SK-N-SH treated with all-trans-retinoic acid at 6 μM for 48 hours (cell line): ENCODE measurements at regions not wholly inside any gene's neighbourhood (a gene's known extent, or its start where the extent isn't known, plus 50 kb on each side); places are given as distances from the start of the nearest gene placed in this dataset.

Experiments
- ATAC-seq: fragments of 200-7000 bp; cut with Tn5 transposase; 3 replicates; pipeline ENCODE4 v1.9.1; 2020; ENCODE audit warnings: mild to moderate bottlenecking, moderate library complexity
- ARNTL ChIP-seq: fragments of 450-650 bp; formaldehyde crosslinking; IDR thresholded peaks from 2 replicates; pipeline ENCODE4 v1.5.0; 2020; ENCODE audit warnings: low read depth, mild to moderate bottlenecking, moderate library complexity, borderline replicate concordance
- CSDC2 ChIP-seq: fragments of 250-450 bp; sonication (Bioruptor Pico); IDR thresholded peaks from 2 replicates; pipeline ENCODE4 v1.5.0; 2020; ENCODE audit warnings: mild to moderate bottlenecking, moderate library complexity
- ESRRG ChIP-seq: fragments of 250-450 bp; sonication (Bioruptor Pico); IDR thresholded peaks from 2 replicates; pipeline ENCODE4 v1.6.1; 2021; ENCODE audit warnings: mild to moderate bottlenecking
- GLIS3 ChIP-seq: fragments of 250-450 bp; sonication (Bioruptor Pico); IDR thresholded peaks from 2 replicates; pipeline ENCODE4 v1.5.0; 2020; ENCODE audit warnings: mild to moderate bottlenecking, moderate library complexity
- OSR1 ChIP-seq: fragments of 250-450 bp; sonication (Bioruptor Pico); IDR thresholded peaks from 2 replicates; pipeline ENCODE4 v1.8.0; 2022; ENCODE audit warnings: moderate library complexity, mild to moderate bottlenecking, inconsistent platforms
- PPARA ChIP-seq: fragments of 250-450 bp; sonication (Bioruptor Pico); IDR thresholded peaks from 2 replicates; pipeline ENCODE4 v1.5.0; 2020; ENCODE audit warnings: mild to moderate bottlenecking, borderline replicate concordance
- RARB ChIP-seq: fragments of 250-450 bp; sonication (Bioruptor Pico); IDR thresholded peaks from 2 replicates; pipeline ENCODE4 v1.8.0; 2021; ENCODE audit warnings: mild to moderate bottlenecking, moderate library complexity
- SNAI2 ChIP-seq: fragments of 250-450 bp; sonication (Bioruptor Pico); IDR thresholded peaks from 2 replicates; pipeline ENCODE4 v1.5.0; 2020; ENCODE audit warnings: mild to moderate bottlenecking, moderate library complexity
- TCF4 ChIP-seq: fragments of 250-450 bp; sonication (Bioruptor Pico); IDR thresholded peaks from 2 replicates; pipeline ENCODE4 v1.8.0; 2021; ENCODE audit warnings: mild to moderate bottlenecking, moderate library complexity, borderline replicate concordance
- TOX ChIP-seq: fragments of 250-450 bp; sonication (Bioruptor Pico); IDR thresholded peaks from 2 replicates; pipeline ENCODE4 v1.8.0; 2021; ENCODE audit warnings: mild to moderate bottlenecking, moderate library complexity, borderline replicate concordance
- ZFP3 ChIP-seq: fragments of 250-450 bp; sonication (Bioruptor Pico); IDR thresholded peaks from 2 replicates; pipeline ENCODE4 v1.5.0; 2020; ENCODE audit warnings: mild to moderate bottlenecking, moderate library complexity
- ZFP30 ChIP-seq: fragments of 450-650 bp; formaldehyde crosslinking; IDR thresholded peaks from 2 replicates; pipeline ENCODE4 v1.5.0; 2022; ENCODE audit warnings: mild to moderate bottlenecking, moderate library complexity
- ZNF565 ChIP-seq: fragments of 450-650 bp; formaldehyde crosslinking; conservative IDR thresholded peaks from 2 replicates; pipeline ENCODE4 v1.5.0; 2020; ENCODE audit warnings: low read depth, mild to moderate bottlenecking, moderate library complexity
- ZNF70 ChIP-seq: fragments of 450-650 bp; formaldehyde crosslinking; IDR thresholded peaks from 2 replicates; pipeline ENCODE4 v1.5.0; 2020; ENCODE audit warnings: mild to moderate bottlenecking, moderate library complexity
- ZNF8 ChIP-seq: fragments of 450-650 bp; formaldehyde crosslinking; IDR thresholded peaks from 2 replicates; pipeline ENCODE4 v1.5.0; 2020; ENCODE audit warnings: mild to moderate bottlenecking, moderate library complexity
- TF ChIP-seq, protein P1 (sequence below): fragments of 250-450 bp; sonication (Bioruptor Pico); IDR thresholded peaks from 2 replicates; pipeline ENCODE4 v1.5.0; 2020; ENCODE audit warnings: mild to moderate bottlenecking, moderate library complexity
- TF ChIP-seq, protein P2 (sequence below): fragments of 250-450 bp; sonication (Bioruptor Pico); IDR thresholded peaks from 2 replicates; pipeline ENCODE4 v1.5.1; 2021; ENCODE audit warnings: mild to moderate bottlenecking, moderate library complexity
- TF ChIP-seq, protein P3 (sequence below): fragments of 250-450 bp; sonication (Bioruptor Pico); IDR thresholded peaks from 2 replicates; pipeline ENCODE4 v1.8.0; 2020; ENCODE audit warnings: mild to moderate bottlenecking, moderate library complexity, borderline replicate concordance
- TF ChIP-seq, protein P4 (sequence below): fragments of 250-450 bp; sonication (Bioruptor Pico); IDR thresholded peaks from 2 replicates; pipeline ENCODE4 v1.8.0; 2021; ENCODE audit warnings: low read depth, mild to moderate bottlenecking, moderate library complexity, borderline replicate concordance

DNA sequence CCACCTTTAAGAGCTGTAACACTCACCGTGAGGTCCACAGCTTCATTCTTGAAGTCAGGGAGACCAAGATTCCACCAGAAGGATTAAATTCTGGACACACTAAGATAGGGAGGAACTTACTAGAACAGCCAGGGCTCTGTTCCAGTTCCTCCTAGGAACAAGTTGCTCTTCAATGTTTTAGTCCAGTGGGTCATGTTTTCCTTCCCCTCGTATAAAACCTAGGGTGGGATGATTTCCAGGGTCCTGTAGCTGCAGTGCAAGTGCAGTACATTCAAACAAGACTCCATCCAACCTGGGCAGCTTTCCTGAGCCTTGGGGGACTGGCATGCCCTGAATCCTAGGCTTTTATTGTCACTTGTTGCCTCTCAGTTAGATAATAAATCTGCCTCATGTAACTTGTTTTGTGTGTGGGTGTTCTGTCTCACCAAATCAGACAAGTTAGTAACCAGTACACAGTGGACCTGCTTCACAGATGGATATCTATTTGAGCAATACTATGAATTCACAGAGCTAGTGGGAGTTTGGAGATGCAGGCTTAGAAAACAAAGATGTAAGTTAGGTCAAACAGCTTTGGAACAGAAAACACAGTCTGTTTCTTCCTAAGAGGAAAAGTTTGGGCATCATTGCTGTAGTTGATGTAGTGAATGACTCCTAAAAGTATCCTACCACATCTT is 405.6 kb downstream of the GABRG2 start:
- ATAC-seq, result no peak
- TF ChIP-seq CSDC2 (no peak), GLIS3 (CRISPR knock-in tag) (no peak), ESRRG (CRISPR knock-in tag) (no peak), OSR1 (CRISPR knock-in tag) (no peak), ARNTL (no peak), ZFP3 (CRISPR knock-in tag) (no peak), TCF4 (CRISPR knock-in tag) (no peak), ZNF565 (CRISPR knock-in tag) (no peak), ZNF70 (CRISPR knock-in tag) (no peak)
- TF ChIP-seq, protein P1, sequence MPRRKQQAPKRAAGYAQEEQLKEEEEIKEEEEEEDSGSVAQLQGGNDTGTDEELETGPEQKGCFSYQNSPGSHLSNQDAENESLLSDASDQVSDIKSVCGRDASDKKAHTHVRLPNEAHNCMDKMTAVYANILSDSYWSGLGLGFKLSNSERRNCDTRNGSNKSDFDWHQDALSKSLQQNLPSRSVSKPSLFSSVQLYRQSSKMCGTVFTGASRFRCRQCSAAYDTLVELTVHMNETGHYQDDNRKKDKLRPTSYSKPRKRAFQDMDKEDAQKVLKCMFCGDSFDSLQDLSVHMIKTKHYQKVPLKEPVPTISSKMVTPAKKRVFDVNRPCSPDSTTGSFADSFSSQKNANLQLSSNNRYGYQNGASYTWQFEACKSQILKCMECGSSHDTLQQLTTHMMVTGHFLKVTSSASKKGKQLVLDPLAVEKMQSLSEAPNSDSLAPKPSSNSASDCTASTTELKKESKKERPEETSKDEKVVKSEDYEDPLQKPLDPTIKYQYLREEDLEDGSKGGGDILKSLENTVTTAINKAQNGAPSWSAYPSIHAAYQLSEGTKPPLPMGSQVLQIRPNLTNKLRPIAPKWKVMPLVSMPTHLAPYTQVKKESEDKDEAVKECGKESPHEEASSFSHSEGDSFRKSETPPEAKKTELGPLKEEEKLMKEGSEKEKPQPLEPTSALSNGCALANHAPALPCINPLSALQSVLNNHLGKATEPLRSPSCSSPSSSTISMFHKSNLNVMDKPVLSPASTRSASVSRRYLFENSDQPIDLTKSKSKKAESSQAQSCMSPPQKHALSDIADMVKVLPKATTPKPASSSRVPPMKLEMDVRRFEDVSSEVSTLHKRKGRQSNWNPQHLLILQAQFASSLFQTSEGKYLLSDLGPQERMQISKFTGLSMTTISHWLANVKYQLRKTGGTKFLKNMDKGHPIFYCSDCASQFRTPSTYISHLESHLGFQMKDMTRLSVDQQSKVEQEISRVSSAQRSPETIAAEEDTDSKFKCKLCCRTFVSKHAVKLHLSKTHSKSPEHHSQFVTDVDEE (CRISPR knock-in tag), result no peak
- TF ChIP-seq, protein P2, sequence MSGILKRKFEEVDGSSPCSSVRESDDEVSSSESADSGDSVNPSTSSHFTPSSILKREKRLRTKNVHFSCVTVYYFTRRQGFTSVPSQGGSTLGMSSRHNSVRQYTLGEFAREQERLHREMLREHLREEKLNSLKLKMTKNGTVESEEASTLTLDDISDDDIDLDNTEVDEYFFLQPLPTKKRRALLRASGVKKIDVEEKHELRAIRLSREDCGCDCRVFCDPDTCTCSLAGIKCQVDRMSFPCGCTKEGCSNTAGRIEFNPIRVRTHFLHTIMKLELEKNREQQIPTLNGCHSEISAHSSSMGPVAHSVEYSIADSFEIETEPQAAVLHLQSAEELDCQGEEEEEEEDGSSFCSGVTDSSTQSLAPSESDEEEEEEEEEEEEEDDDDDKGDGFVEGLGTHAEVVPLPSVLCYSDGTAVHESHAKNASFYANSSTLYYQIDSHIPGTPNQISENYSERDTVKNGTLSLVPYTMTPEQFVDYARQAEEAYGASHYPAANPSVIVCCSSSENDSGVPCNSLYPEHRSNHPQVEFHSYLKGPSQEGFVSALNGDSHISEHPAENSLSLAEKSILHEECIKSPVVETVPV (CRISPR knock-in tag), result no peak
- TF ChIP-seq, protein P3, sequence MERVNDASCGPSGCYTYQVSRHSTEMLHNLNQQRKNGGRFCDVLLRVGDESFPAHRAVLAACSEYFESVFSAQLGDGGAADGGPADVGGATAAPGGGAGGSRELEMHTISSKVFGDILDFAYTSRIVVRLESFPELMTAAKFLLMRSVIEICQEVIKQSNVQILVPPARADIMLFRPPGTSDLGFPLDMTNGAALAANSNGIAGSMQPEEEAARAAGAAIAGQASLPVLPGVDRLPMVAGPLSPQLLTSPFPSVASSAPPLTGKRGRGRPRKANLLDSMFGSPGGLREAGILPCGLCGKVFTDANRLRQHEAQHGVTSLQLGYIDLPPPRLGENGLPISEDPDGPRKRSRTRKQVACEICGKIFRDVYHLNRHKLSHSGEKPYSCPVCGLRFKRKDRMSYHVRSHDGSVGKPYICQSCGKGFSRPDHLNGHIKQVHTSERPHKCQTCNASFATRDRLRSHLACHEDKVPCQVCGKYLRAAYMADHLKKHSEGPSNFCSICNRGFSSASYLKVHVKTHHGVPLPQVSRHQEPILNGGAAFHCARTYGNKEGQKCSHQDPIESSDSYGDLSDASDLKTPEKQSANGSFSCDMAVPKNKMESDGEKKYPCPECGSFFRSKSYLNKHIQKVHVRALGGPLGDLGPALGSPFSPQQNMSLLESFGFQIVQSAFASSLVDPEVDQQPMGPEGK (CRISPR knock-in tag), result no peak
- TF ChIP-seq, protein P4, sequence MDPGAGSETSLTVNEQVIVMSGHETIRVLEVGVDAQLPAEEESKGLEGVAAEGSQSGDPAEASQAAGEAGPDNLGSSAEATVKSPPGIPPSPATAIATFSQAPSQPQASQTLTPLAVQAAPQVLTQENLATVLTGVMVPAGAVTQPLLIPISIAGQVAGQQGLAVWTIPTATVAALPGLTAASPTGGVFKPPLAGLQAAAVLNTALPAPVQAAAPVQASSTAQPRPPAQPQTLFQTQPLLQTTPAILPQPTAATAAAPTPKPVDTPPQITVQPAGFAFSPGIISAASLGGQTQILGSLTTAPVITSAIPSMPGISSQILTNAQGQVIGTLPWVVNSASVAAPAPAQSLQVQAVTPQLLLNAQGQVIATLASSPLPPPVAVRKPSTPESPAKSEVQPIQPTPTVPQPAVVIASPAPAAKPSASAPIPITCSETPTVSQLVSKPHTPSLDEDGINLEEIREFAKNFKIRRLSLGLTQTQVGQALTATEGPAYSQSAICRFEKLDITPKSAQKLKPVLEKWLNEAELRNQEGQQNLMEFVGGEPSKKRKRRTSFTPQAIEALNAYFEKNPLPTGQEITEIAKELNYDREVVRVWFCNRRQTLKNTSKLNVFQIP (CRISPR knock-in tag), result no peak
- TF ChIP-seq, all 23 proteins: peak for 0

DNA sequence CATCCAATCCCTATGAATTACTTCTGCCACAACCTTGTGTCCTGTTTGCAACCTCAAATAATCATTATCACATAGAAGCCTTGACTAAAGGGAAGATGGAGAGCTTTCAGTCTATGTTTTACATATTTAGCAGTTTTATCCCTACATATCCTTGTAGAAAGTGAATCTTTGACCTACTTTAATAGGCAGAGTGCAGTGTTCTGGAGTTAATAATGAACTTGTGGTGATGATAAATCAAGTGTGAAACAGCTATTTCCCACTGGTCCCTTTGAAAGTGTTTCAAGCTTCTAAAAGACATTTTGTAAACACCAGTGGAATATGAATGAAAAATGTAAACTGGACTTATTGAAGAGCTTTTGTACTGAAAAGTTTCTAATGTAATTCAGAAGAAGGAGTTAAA is 406.7 kb downstream of the GABRG2 start:
- ATAC-seq, result no peak
- TF ChIP-seq ZNF565 (CRISPR knock-in tag), result no peak
- TF ChIP-seq PPARA, result no peak
- TF ChIP-seq SNAI2, result no peak
- no peak for TF ChIP-seq GLIS3 (CRISPR knock-in tag)
- TF ChIP-seq TCF4 (CRISPR knock-in tag), result no peak
- no peak for TF ChIP-seq ZNF70 (CRISPR knock-in tag)
- TF ChIP-seq ZFP3 (CRISPR knock-in tag), result no peak

DNA sequence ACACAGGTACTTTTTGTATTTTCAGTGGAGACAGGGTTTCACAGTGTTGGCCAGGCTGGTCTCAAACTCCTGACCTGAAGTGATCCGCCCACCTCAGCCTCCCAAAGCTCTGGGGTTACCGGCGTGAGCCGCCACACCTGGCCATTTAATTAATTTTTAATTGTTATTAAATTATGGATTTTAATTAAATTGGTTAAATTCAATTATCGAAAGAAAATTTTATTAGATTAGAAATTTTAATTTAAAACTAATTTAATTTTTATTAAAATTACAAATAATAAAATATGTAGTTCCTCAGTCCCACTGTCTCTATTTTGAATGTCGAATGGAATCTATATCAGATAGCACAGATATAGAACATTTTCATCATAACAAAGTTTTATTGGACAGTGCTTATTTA is 416.5 kb downstream of the GABRG2 start:
- TF ChIP-seq TOX (CRISPR knock-in tag) (no peak), ARNTL (no peak), ESRRG (CRISPR knock-in tag) (no peak), GLIS3 (CRISPR knock-in tag) (no peak), ZFP30 (CRISPR knock-in tag) (no peak), TCF4 (CRISPR knock-in tag) (no peak)
- TF ChIP-seq, protein P3 (CRISPR knock-in tag), result no peak
- no peak for ATAC-seq

DNA sequence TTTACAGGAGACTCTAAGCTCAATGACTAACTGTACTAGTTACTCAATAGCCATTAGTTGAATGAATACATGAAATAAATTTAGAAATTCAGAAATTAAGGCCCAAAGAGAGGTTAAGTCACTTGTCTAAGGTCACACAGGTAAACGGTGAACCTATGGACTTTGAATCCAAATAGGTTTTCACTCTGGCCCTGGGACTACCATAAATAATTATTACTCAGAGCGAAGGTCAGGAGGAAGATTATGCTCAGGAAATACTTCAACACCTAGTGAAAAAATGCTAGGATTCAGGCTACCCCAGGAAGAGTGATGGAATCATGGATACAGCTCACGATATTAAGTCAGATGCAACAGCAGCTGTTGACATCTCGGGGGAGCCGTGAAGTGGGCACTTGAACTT is 417.4 kb downstream of the GABRG2 start:
- ATAC-seq, result no peak
- TF ChIP-seq SNAI2, result no peak
- TF ChIP-seq ZFP3 (CRISPR knock-in tag), result no peak
- TF ChIP-seq, protein P3 (CRISPR knock-in tag), result no peak
- TF ChIP-seq PPARA, result no peak
- no peak for TF ChIP-seq ZNF8 (CRISPR knock-in tag)
- TF ChIP-seq ZNF70 (CRISPR knock-in tag), result no peak
- TF ChIP-seq CSDC2, result no peak
- no peak for TF ChIP-seq TOX (CRISPR knock-in tag)
- TF ChIP-seq RARB (CRISPR knock-in tag), result no peak
- TF ChIP-seq, protein P2 (CRISPR knock-in tag), result no peak
